GM12878 (cell line): ENCODE measurements at regions not wholly inside any gene's neighbourhood (a gene's known extent, or its start where the extent isn't known, plus 50 kb on each side); places are given as distances from the start of the nearest gene placed in this dataset.

ENCODE experiments used
- ATAC-seq: fragments of 200-7000 bp; cut with Tn5 transposase; 3 replicates; pipeline ENCODE4 v1.9.1; 2020; ENCODE audit warnings: mild to moderate bottlenecking, moderate library complexity
- BruUV-seq: library from RNA; stranded (reverse); fragments of 400-500 nt; replicated peaks from 2 replicates; lab custom pipeline; 2021; lab: Mats Ljungman, UMichigan
- CTCF ChIA-PET: fragments of 300-600 bp; sonication (Branson Sonifier 250); formaldehyde crosslinking; extraction: SDS; loops from one replicate; lab custom pipeline; 2021; ENCODE audit warnings: inconsistent platforms; lab: Yijun Ruan, JAX
- POLR2A ChIA-PET: fragments of 350-600 bp; formaldehyde crosslinking; extraction: SDS; loops from one replicate; lab custom pipeline; 2021; ENCODE audit warnings: inconsistent platforms; lab: Charles Lee
- RAD21 ChIA-PET: fragments of 300-600 bp; sonication (Branson Sonifier 250); formaldehyde crosslinking; loops from one replicate; lab custom pipeline; 2023; ENCODE audit warnings: antibody characterized with exemption; ENCODE audit not compliant: unreplicated experiment; lab: Charles Lee
- SMC1A ChIA-PET: fragments of 300-600 bp; sonication (Branson Sonifier 250); formaldehyde crosslinking; loops from one replicate; lab custom pipeline; 2023; ENCODE audit not compliant: unreplicated experiment, uncharacterized antibody; lab: Charles Lee
- DNase-seq: peaks from one replicate; pipeline ENCODE4 v3.0.0-alpha.2; 2011; ENCODE audit warnings: low read depth, low spot score
- FAIRE-seq: peaks from 3 replicates; lab custom pipeline; 2011; peaks lifted over from hg19 to GRCh38; lab: Jason Lieb, UNC
- H2AFZ ChIP-seq: 2 replicates; pipeline ENCODE4 v1.6.0; 2011; ENCODE audit warnings: low read depth, low read length, control low read depth; ENCODE audit not compliant: control insufficient read depth
- H3K27ac ChIP-seq: 2 replicates; pipeline ENCODE4 v1.5.1; 2011; ENCODE audit warnings: control low read depth; ENCODE audit not compliant: control insufficient read depth, insufficient read depth
- H3K27me3 ChIP-seq, 2 experiments: replicated peaks in 1 of 2; 2 replicates each; pipeline versions ENCODE4 v1.6.0 to v1.6.1; 2011; ENCODE audit warnings: low read length in 1 of 2; ENCODE audit not compliant: control insufficient read depth in 2 of 2, insufficient read depth in 2 of 2
- H3K36me3 ChIP-seq, 2 experiments: 2 replicates each; pipeline ENCODE4 v1.5.1; 2011; ENCODE audit warnings: low read length in 1 of 2; ENCODE audit not compliant: control insufficient read depth in 2 of 2, insufficient read depth in 2 of 2
- H3K4me1 ChIP-seq: 2 replicates; pipeline ENCODE4 v1.6.1; 2011; ENCODE audit warnings: mild to moderate bottlenecking, low read length, moderate library complexity, mixed read lengths; ENCODE audit not compliant: control insufficient read depth, insufficient read depth
- H3K4me2 ChIP-seq: 2 replicates; pipeline ENCODE4 v1.6.0; 2011; ENCODE audit warnings: control low read depth; ENCODE audit not compliant: control insufficient read depth, insufficient read depth
- H3K4me3 ChIP-seq: fragments of 200-600 bp; sonication (generic); 2 replicates; pipeline ENCODE4 v1.5.1; 2016
- H3K79me2 ChIP-seq: 2 replicates; pipeline ENCODE4 v1.6.0; 2011; ENCODE audit warnings: low read length; ENCODE audit not compliant: control insufficient read depth, insufficient read depth
- H3K9ac ChIP-seq: 2 replicates; pipeline ENCODE4 v1.8.0; 2011; ENCODE audit warnings: low read length, control low read depth, mixed read lengths; ENCODE audit not compliant: control insufficient read depth, insufficient read depth
- H3K9me3 ChIP-seq: replicated peaks from 3 replicates; pipeline ENCODE4 v1.5.1; 2011; ENCODE audit warnings: mild to moderate bottlenecking, low read length; ENCODE audit not compliant: control insufficient read depth, insufficient read depth
- H4K20me1 ChIP-seq: 2 replicates; pipeline ENCODE4 v1.6.0; 2011; ENCODE audit not compliant: control insufficient read depth, insufficient read depth
- BCL11A ChIP-seq: IDR thresholded peaks from 2 replicates; pipeline ENCODE4 v1.6.1; 2011; ENCODE audit warnings: low read depth, low read length
- BMI1 ChIP-seq: fragments of 450-650 bp; IDR thresholded peaks from 2 replicates; pipeline ENCODE4 v1.6.1; 2016; ENCODE audit warnings: mild to moderate bottlenecking, moderate library complexity, borderline replicate concordance
- BRCA1 ChIP-seq: IDR thresholded peaks from 2 replicates; pipeline ENCODE4 v1.6.1; 2011; ENCODE audit warnings: low read depth, low read length, improper control_type of control experiment
- CBX3 ChIP-seq: fragments of 200-600 bp; sonication (generic); IDR thresholded peaks from 2 replicates; pipeline ENCODE4 v1.6.1; 2016; ENCODE audit warnings: low read depth, borderline replicate concordance
- EGR1 ChIP-seq, 2 experiments: IDR thresholded peaks; 1 replicate in 1 of 2; 2 replicates in 1 of 2; pipeline ENCODE4 v1.6.1; 2011 to 2012; ENCODE audit warnings: low read depth in 2 of 2, low read length in 2 of 2, borderline replicate concordance in 1 of 2, mild to moderate bottlenecking in 1 of 2, moderate library complexity in 1 of 2
- ESRRA ChIP-seq: IDR thresholded peaks from 2 replicates; pipeline ENCODE4 v1.6.1; 2012; ENCODE audit warnings: mild to moderate bottlenecking, low read length, improper control_type of control experiment
- FOXM1 ChIP-seq: IDR thresholded peaks from 2 replicates; pipeline ENCODE4 v1.6.1; 2012; ENCODE audit warnings: low read depth, mild to moderate bottlenecking, inconsistent platforms, low read length, moderate library complexity
- IRF4 ChIP-seq: IDR thresholded peaks from 2 replicates; pipeline ENCODE4 v1.6.1; 2011; ENCODE audit warnings: low read depth, low read length
- IRF5 ChIP-seq: fragments of 450-650 bp; IDR thresholded peaks from 2 replicates; pipeline ENCODE4 v1.6.1; 2017; ENCODE audit warnings: borderline replicate concordance
- KAT2A ChIP-seq: conservative IDR thresholded peaks from 2 replicates; pipeline ENCODE4 v1.6.1; 2011; ENCODE audit warnings: low read depth, low read length; ENCODE audit not compliant: control insufficient read depth
- MEF2A ChIP-seq: IDR thresholded peaks from 2 replicates; pipeline ENCODE4 v1.6.1; 2011; ENCODE audit warnings: low read depth, mild to moderate bottlenecking, low read length, moderate library complexity; ENCODE audit not compliant: insufficient read depth
- PAX8 ChIP-seq: fragments of 450-650 bp; IDR thresholded peaks from 2 replicates; pipeline ENCODE4 v1.6.1; 2017; ENCODE audit warnings: mild to moderate bottlenecking, moderate library complexity
- PML ChIP-seq: IDR thresholded peaks from 2 replicates; pipeline ENCODE4 v1.6.1; 2012; ENCODE audit warnings: low read length, inconsistent platforms
- RAD51 ChIP-seq: fragments of 450-650 bp; IDR thresholded peaks from 2 replicates; pipeline ENCODE4 v1.6.1; 2016; ENCODE audit warnings: moderate library complexity, mild to moderate bottlenecking, inconsistent platforms
- SMAD1 ChIP-seq: fragments of 450-650 bp; IDR thresholded peaks from 2 replicates; pipeline ENCODE4 v1.6.1; 2018; ENCODE audit warnings: mild to moderate bottlenecking, low read depth; ENCODE audit not compliant: partially characterized antibody
- SREBF1 ChIP-seq: IDR thresholded peaks from 2 replicates; pipeline ENCODE4 v1.6.1; 2012; ENCODE audit warnings: mild to moderate bottlenecking, low read length
- STAT1 ChIP-seq: fragments of 450-650 bp; conservative IDR thresholded peaks from 2 replicates; pipeline ENCODE4 v1.6.1; 2014; ENCODE audit warnings: antibody characterized with exemption, mild to moderate bottlenecking
- STAT3 ChIP-seq: IDR thresholded peaks from 2 replicates; pipeline ENCODE4 v1.6.1; 2011; ENCODE audit warnings: low read depth, low read length, improper control_type of control experiment
- TARDBP ChIP-seq: IDR thresholded peaks from 2 replicates; pipeline ENCODE4 v1.6.1; 2016; ENCODE audit warnings: borderline replicate concordance
- TCF12 ChIP-seq: IDR thresholded peaks from 2 replicates; pipeline ENCODE4 v1.6.1; 2011; ENCODE audit warnings: low read depth, mild to moderate bottlenecking, low read length
- ZNF24 ChIP-seq: fragments of 450-650 bp; IDR thresholded peaks from 2 replicates; pipeline ENCODE4 v1.6.1; 2017; ENCODE audit warnings: antibody characterized with exemption, mild to moderate bottlenecking
- ZSCAN29 ChIP-seq: fragments of 450-650 bp; IDR thresholded peaks from 2 replicates; pipeline ENCODE4 v1.6.1; 2017; ENCODE audit warnings: mild to moderate bottlenecking, moderate library complexity
- in situ Hi-C: fragments of 300-500 bp; cut with MboI; formaldehyde crosslinking; loops from 9 replicates; pipeline ENCODE4 v1.14.3; 2018; ENCODE audit warnings: mixed read lengths
- intact Hi-C: fragments of 100-400 bp; cut with micrococcal nuclease; formaldehyde crosslinking; loops from one replicate; pipeline ENCODE4 v1.14.2; 2022; ENCODE audit not compliant: unreplicated experiment

- no peak for TF ChIP-seq BMI1
- no peak for TF ChIP-seq PML
- no peak for TF ChIP-seq TARDBP
- no peak for TF ChIP-seq ZNF24
- TF ChIP-seq ZSCAN29: no peak
- no peak for TF ChIP-seq IRF4
- TF ChIP-seq, all 136 proteins: peak for 0
These were observed 106.2 kb downstream of the CYRIA start (continued) for GRCh38 chr2:16559278-16560067.

GRCh38 chr2:16554060-16554583 is 111.5 kb downstream of the CYRIA start:
- Histone ChIP-seq H3K27me3 (no peaks in the 10 kb centered on the region), H2AFZ (no peak overlapping the region), H3K27ac (no peak overlapping the region), H4K20me1 (no peaks in the 10 kb centered on the region), H3K36me3 (no peaks in the 10 kb centered on the region; a peak in 1 of 4 replicates), H3K4me2 (no peak overlapping the region), H3K9me3 (no peaks in the 10 kb centered on the region), H3K4me3 (no peak overlapping the region), H3K9ac (no peak overlapping the region), H3K79me2 (no peaks in the 10 kb centered on the region), H3K4me1 (no peaks in the 10 kb centered on the region)
- ChIA-PET POLR2A (no interaction called here), SMC1A (interaction anchor here (1.0 to 2.2 kb wide), 5 partner anchors 10 to 202 kb away, joined by 3 to 12 read pairs (median 4); no protein-coding TSS in a partner anchor), RAD21 (interaction anchor here (1.7 kb wide), 1 partner anchor 203 kb away, joined by 5 read pairs; no protein-coding TSS in a partner anchor), CTCF (interaction anchor here (0.6 to 3.5 kb wide), 12 partner anchors 8 to 219 kb away, joined by 3 to 22 read pairs (median 5); no protein-coding TSS in a partner anchor)
- no peak for ATAC-seq
- intact Hi-C loops: no loop called here
- no TSS peak for BruUV-seq
- FAIRE-seq: no peak
- no peak for DNase-seq
- in situ Hi-C loops: no loop called here
- TF ChIP-seq STAT3: no peak
- no peak for TF ChIP-seq BCL11A
- no peak for TF ChIP-seq KAT2A
- TF ChIP-seq PAX8: no peak
- no peak for TF ChIP-seq SREBF1
- TF ChIP-seq ESRRA: no peak
- no peak for TF ChIP-seq RAD51
- no peak for TF ChIP-seq TCF12
- TF ChIP-seq MEF2A: no peak
- TF ChIP-seq IRF5: no peak
- TF ChIP-seq ZNF24: no peak
- no peak for TF ChIP-seq CBX3
- TF ChIP-seq SMAD1: no peak
- TF ChIP-seq BRCA1: no peak
- no peak for TF ChIP-seq FOXM1
- no peak for TF ChIP-seq EGR1 (IDR thresholded peaks at IDR 0.05; ENCODE audit: borderline replicate concordance in 1 of 2, low read depth in 2 of 2, low read length in 2 of 2)
- TF ChIP-seq STAT1: no peak
